Body of pancreas (tissue), 4 donors: ENCODE measurements at regions not wholly inside any gene's neighbourhood (a gene's known extent, or its start where the extent isn't known, plus 50 kb on each side); places are given as distances from the start of the nearest gene placed in this dataset.
"Not testable (repeated sequence)": the region's sequence is repeated elsewhere in the genome, so short reads cannot be mapped to it uniquely, and the experiment has no call there.

Experiments
- POLR2A ChIP-seq, 3 donors: fragments of 450-650 bp; IDR thresholded peaks; one replicate each; pipeline ENCODE4 v1.6.1; 2016; ENCODE audit warnings: antibody characterized with exemption in 3 of 3, mild to moderate bottlenecking in 2 of 3
- TF ChIP-seq, protein P1 (sequence below), 7 experiments: fragments of 450-650 bp in 4 of 7; fragments of 200-600 bp in 3 of 7; sonication (generic) in 3 of 7; IDR thresholded peaks; one replicate each; pipeline ENCODE4 v1.5.1; 2016 to 2019; ENCODE audit warnings: antibody characterized with exemption in 7 of 7

DNA sequence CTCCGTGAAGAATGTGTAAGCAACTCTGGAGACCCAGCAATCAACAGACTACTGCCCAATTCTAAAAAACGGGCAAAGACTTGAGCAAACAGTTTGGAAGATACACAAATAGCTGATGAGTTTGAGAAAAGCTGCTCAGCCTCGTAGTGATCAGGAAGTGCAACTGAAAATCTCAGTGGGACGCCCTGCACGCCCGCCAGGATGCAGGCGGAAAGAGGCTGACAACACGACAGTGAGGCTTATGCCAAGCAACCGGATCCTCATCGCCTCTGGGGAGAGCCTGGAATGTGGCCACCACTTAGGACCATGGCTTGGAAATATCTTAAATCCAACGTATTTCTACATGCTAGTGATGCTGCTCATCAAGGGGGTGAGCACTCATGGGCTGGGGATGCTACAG is 116.2 kb upstream of the FAM20C start:
- TF ChIP-seq, protein P1, sequence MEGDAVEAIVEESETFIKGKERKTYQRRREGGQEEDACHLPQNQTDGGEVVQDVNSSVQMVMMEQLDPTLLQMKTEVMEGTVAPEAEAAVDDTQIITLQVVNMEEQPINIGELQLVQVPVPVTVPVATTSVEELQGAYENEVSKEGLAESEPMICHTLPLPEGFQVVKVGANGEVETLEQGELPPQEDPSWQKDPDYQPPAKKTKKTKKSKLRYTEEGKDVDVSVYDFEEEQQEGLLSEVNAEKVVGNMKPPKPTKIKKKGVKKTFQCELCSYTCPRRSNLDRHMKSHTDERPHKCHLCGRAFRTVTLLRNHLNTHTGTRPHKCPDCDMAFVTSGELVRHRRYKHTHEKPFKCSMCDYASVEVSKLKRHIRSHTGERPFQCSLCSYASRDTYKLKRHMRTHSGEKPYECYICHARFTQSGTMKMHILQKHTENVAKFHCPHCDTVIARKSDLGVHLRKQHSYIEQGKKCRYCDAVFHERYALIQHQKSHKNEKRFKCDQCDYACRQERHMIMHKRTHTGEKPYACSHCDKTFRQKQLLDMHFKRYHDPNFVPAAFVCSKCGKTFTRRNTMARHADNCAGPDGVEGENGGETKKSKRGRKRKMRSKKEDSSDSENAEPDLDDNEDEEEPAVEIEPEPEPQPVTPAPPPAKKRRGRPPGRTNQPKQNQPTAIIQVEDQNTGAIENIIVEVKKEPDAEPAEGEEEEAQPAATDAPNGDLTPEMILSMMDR (IDR thresholded peaks at IDR 0.05): not testable (repeated sequence)
- not testable (repeated sequence) for TF ChIP-seq POLR2A (IDR thresholded peaks at IDR 0.05)
